Mesothelial cell of epicardium (in vitro differentiated cells): ENCODE measurements at regions not wholly inside any gene's neighbourhood (a gene's known extent, or its start where the extent isn't known, plus 50 kb on each side); places are given as distances from the start of the nearest gene placed in this dataset.
"Not testable (repeated sequence)": the region's sequence is repeated elsewhere in the genome, so short reads cannot be mapped to it uniquely, and the experiment has no call there.

Experiments
- DNase-seq, 2 experiments: peaks; one replicate each; pipeline ENCODE4 v3.0.0; 2021; ENCODE audit warnings: low spot score in 2 of 2; ENCODE audit not compliant: unreplicated experiment in 2 of 2
- H3K27ac Mint-ChIP-seq: 2 replicates; pipeline ENCODE4 v1.8.0; 2021; ENCODE audit warnings: mixed read lengths
- H3K27me3 Mint-ChIP-seq: 2 replicates; pipeline ENCODE4 v1.8.0; 2021; ENCODE audit warnings: low read depth, mixed read lengths
- H3K36me3 Mint-ChIP-seq: 2 replicates; pipeline ENCODE4 v1.8.0; 2021; ENCODE audit warnings: mixed read lengths
- H3K4me1 Mint-ChIP-seq: 2 replicates; pipeline ENCODE4 v1.8.0; 2021; ENCODE audit warnings: mixed read lengths
- H3K4me3 Mint-ChIP-seq: 2 replicates; pipeline ENCODE4 v1.8.0; 2021; ENCODE audit warnings: mild to moderate bottlenecking, moderate library complexity, mixed read lengths
- H3K9me3 Mint-ChIP-seq: 2 replicates; pipeline ENCODE4 v1.8.0; 2021; ENCODE audit warnings: mixed read lengths
- TF ChIP-seq, protein P1 (sequence below): fragments of 200-600 bp; sonication (generic); IDR thresholded peaks from one replicate; pipeline ENCODE4 v1.5.0; 2021; ENCODE audit warnings: antibody characterized with exemption; ENCODE audit not compliant: unreplicated experiment

DNA sequence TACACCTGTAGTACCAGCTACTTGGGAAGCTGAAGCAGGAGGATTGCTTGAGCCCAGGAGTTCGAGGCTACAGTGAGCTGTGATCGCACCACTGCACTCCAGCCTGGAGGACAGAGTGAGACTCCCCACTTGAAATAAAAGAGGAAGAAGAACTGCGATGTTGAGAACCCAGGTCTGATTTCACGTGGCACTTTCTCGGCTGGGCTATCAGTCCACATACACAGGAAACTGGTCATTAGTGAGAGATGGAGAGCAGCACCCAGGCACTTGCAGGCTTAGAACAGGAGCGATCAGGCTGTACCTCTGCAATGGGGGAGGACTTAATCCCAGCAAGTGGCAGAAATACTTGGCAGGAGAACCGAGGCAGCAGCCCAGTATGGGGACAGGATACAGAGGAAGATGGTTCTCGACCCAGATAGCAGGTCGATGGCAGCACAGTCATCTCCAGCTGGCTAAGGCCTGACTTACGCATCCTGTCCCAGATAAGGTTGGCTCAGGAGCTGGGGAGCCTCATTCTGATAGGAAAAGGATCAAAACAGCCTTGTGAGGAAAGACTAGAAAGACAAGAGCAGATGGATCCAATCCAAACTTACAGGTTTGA, 487.7 kb upstream of the AUTS2 start:
- DNase-seq = no peak
- H3K36me3 Mint-ChIP-seq = no peaks in the 10 kb centered on the region
- peaks cover 19% of the 10 kb centered on the region for H3K4me1 Mint-ChIP-seq
- no peak overlapping the region for H3K4me3 Mint-ChIP-seq
- H3K27me3 Mint-ChIP-seq = no peaks in the 10 kb centered on the region
- peaks cover 34% of the 10 kb centered on the region for H3K9me3 Mint-ChIP-seq
- TF ChIP-seq, protein P1, sequence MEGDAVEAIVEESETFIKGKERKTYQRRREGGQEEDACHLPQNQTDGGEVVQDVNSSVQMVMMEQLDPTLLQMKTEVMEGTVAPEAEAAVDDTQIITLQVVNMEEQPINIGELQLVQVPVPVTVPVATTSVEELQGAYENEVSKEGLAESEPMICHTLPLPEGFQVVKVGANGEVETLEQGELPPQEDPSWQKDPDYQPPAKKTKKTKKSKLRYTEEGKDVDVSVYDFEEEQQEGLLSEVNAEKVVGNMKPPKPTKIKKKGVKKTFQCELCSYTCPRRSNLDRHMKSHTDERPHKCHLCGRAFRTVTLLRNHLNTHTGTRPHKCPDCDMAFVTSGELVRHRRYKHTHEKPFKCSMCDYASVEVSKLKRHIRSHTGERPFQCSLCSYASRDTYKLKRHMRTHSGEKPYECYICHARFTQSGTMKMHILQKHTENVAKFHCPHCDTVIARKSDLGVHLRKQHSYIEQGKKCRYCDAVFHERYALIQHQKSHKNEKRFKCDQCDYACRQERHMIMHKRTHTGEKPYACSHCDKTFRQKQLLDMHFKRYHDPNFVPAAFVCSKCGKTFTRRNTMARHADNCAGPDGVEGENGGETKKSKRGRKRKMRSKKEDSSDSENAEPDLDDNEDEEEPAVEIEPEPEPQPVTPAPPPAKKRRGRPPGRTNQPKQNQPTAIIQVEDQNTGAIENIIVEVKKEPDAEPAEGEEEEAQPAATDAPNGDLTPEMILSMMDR = no peak
- no peak overlapping the region for H3K27ac Mint-ChIP-seq

DNA sequence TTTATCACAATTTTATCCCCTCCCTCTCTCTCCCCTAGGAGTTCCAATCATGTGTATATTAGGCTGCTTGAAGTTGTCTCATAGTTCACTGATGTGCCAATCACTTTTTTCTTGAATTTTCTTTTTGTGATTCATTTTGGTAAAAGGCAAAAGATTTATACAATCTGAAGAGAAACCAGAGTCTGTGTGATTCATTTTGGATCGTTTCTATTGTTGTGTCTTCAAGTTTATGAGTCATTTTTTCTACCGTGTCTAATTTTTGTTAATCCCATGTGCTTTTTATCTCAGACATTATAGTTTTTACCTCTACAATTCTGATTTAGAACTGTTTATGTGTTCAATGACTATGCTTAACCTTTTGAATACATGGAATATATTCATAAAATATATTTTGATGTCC, 483.9 kb upstream of the AUTS2 start:
- H3K4me3 Mint-ChIP-seq = no peak overlapping the region
- no peaks in the 10 kb centered on the region for H3K36me3 Mint-ChIP-seq
- peaks cover 27% of the 10 kb centered on the region for H3K9me3 Mint-ChIP-seq
- no peak overlapping the region for H3K27ac Mint-ChIP-seq
- no peak for DNase-seq
- TF ChIP-seq, protein P1 = no peak
- peaks cover 18% of the 10 kb centered on the region for H3K4me1 Mint-ChIP-seq
- H3K27me3 Mint-ChIP-seq = no peaks in the 10 kb centered on the region

DNA sequence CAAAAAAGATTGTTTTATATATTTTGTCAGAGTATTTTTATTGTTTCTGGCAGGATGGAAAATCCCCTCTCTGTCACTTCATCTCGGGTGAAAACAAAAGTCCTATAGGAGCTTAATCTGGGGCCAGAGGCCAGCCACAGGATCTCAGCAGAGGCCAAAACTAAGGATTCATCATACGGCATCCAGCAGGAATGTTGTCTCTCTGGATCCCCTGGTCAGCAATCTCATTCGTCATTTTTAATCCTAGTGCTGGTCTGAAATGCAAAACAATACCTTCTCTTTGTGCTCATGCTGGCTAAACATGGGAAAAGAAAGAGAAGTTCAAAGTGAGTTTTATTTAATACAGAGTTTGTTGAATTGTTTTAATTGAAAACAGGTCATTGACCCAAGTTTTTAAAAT, 482.5 kb upstream of the AUTS2 start:
- Mint-ChIP-seq H3K9me3 (peaks cover 27% of the 10 kb centered on the region), H3K27me3 (no peaks in the 10 kb centered on the region), H3K27ac (no peak overlapping the region), H3K4me3 (no peak overlapping the region), H3K36me3 (no peaks in the 10 kb centered on the region), H3K4me1 (peaks cover 18% of the 10 kb centered on the region)
- DNase-seq = no peak
- TF ChIP-seq, protein P1 = no peak

DNA sequence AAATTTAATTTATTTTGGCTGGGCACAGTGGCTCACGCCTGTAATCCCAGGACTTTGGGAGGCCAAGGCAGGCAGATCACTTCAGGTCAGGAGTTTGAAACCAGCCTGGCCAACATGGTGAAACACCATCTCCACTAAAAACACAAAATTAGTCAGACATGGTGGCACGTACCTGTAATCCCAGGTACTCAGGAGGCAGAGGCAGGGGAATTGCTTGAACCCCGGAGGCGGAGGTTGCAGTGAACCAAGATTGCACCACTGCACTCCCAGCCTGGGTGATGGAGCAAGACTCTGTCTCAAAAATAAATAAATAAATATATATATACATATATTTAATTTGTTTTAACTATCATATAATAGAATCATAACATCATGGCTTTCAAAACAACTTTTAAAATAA, 482.1 kb upstream of the AUTS2 start:
- not testable (repeated sequence) for H3K4me3 Mint-ChIP-seq, DNase-seq, H3K36me3 Mint-ChIP-seq, H3K27me3 Mint-ChIP-seq, H3K27ac Mint-ChIP-seq
- H3K4me1 Mint-ChIP-seq = peaks cover 15% of the 10 kb centered on the region
- H3K9me3 Mint-ChIP-seq = peaks cover 27% of the 10 kb centered on the region

DNA sequence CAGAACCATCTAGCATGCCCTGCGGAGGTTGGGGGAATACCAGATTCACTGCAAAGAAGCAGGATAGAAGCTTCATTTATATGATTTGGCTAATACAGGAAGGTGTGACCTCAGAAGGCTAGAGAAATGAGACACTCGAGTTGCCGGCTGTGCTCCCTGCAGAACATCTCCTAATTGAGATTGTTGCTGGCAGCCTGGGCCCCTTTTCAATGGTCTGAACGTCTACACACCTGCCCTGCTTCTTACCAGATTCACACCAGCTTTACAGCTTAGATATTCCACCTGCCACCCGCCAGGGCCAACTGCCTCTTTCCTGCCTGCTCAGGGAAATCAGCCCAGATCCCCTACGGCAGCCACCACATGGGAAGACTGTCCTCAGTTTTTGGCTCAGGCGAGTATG, 475.3 kb upstream of the AUTS2 start:
- peaks cover 4% of the 10 kb centered on the region for H3K9me3 Mint-ChIP-seq
- TF ChIP-seq, protein P1 = no peak
- no peak overlapping the region for H3K4me3 Mint-ChIP-seq
- no peak for DNase-seq
- H3K36me3 Mint-ChIP-seq = no peaks in the 10 kb centered on the region
- peaks cover 1% of the 10 kb centered on the region for H3K27me3 Mint-ChIP-seq
- peaks cover 9% of the 10 kb centered on the region for H3K4me1 Mint-ChIP-seq
- no peak overlapping the region for H3K27ac Mint-ChIP-seq

DNA sequence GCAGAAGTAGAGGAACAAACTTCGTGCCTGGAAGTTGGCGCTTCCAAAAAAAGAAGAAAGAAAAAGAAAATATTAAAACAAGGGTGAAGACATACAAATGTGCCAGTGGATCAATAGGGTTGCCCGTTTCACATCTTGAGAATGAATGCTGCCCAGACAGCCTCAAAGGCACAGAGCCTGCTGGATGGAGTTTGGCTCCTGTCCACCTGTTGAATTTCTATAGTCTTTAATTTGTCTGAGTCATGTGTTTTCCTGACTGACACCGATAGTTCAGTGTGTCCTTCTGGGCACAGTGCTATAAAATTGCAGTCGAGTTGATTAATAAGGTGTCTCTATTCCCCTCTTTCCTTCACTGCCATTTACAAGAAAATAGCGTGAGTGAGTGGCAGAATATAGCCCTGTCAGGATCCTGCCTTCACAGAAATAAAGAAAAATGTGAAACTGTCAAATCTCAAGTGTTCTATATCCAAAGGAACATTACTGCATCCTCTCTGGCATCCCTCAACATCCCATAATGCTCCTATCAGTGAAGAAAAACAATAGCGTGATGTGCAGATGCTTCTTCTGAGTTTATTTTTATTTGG, 471.3 kb upstream of the AUTS2 start:
- H3K27ac Mint-ChIP-seq = no peak overlapping the region
- DNase-seq = no peak
- peaks cover 6% of the 10 kb centered on the region for H3K27me3 Mint-ChIP-seq
- no peaks in the 10 kb centered on the region for H3K36me3 Mint-ChIP-seq
- peaks cover 4% of the 10 kb centered on the region for H3K9me3 Mint-ChIP-seq
- peaks cover 7% of the 10 kb centered on the region for H3K4me1 Mint-ChIP-seq
- H3K4me3 Mint-ChIP-seq = no peak overlapping the region
- TF ChIP-seq, protein P1 = no peak
